H4 (cell line): ENCODE measurements at regions not wholly inside any gene's neighbourhood (a gene's known extent, or its start where the extent isn't known, plus 50 kb on each side); places are given as distances from the start of the nearest gene placed in this dataset.

ENCODE experiments used
- DNase-seq: peaks from one replicate; pipeline ENCODE4 v3.0.0-alpha.2; 2015; ENCODE audit warnings: low spot score

GRCh38 chr15:66848686-66849392 is 146.8 kb downstream of the SMAD6 start:
- DNase-seq = no peak

- no peak for DNase-seq
Observed at GRCh38 chr15:66849393-66849745, 147.3 kb downstream of the SMAD6 start.

- DNase-seq = no peak
Observed at GRCh38 chr15:66849746-66850077, 147.7 kb downstream of the SMAD6 start.

- no peak for DNase-seq
Observed at GRCh38 chr15:66850078-66850991, 148.3 kb downstream of the SMAD6 start.

- DNase-seq = no peak
Observed at GRCh38 chr15:66850996-66851310, 148.9 kb downstream of the SMAD6 start.

DNA sequence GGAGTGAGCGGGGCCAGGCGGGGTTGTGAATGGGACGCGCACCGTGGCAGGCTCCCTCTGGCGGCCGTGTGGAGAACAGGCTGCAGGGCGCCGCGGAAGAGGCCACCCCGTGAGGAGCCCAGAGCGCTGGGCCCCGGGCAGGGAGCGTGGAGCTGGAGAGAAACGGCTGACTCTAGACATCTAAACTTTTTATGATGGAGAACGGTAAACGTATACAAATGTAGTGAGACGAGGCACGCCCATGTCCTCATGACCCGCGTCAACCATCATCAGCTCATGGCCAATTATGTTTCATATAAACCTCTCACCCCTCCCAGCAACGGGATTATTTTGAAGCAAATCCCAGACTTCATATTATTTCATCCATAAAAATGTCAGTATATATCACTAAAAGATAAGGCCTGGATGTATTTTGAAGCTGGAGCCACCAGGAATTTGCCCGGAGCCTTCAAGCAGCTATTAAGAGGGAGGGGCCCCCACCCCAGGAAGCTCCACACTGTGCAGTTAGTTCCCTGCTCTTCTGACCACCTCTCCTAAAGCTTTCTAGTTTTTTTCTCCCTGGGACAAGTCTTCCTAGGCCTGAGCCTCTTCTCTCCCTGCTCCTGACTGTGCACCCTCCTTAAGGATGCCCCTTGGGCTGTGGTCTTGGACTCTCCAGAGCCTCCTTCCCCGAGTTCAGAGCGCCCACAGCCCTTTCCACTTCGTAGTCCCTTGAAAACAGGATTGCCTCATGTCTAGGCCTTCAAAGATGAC is 149.5 kb downstream of the SMAD6 start:
- peak; percentile 77 for DNase-seq

DNA sequence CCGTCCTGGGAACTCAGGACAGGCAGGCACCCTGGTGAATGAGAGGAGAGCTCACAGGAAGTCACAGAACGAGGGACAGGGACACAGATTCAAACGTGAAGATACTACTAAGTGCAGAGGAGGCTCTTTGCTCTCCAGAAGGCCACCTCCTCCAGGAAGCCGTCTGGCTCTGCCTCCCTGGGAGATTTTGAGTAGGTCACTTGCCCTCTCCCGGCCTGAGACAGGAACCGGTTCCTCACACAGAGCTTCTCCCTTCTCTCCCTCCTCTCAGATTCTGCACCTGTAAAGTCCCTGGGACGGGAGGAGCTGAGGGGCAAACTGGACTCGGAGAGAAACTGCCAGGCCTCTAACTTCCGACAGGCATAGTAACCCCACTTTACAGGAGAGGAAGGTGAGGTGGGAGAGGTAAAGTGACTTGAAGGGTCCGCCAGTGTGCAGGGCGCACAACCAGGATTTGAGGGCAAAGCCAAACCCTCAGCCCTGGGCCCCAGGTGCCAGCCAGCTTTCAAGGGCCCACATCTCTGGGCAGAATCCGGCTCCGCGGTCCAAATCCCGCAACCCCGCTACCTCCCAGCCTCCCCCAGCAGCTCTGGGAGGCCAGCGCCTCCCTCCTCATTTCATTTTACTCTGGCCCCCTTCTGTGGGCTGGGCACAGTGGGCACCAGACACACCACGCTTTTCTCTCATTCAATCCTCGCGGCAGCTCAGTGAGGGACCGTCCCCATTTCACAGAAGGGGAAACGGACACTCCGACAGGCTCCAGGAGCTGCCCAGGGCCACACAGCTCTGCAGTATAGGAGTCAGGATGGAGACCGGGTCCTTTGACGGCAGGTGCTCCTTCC is 150.2 kb downstream of the SMAD6 start:
- no peak for DNase-seq

DNA sequence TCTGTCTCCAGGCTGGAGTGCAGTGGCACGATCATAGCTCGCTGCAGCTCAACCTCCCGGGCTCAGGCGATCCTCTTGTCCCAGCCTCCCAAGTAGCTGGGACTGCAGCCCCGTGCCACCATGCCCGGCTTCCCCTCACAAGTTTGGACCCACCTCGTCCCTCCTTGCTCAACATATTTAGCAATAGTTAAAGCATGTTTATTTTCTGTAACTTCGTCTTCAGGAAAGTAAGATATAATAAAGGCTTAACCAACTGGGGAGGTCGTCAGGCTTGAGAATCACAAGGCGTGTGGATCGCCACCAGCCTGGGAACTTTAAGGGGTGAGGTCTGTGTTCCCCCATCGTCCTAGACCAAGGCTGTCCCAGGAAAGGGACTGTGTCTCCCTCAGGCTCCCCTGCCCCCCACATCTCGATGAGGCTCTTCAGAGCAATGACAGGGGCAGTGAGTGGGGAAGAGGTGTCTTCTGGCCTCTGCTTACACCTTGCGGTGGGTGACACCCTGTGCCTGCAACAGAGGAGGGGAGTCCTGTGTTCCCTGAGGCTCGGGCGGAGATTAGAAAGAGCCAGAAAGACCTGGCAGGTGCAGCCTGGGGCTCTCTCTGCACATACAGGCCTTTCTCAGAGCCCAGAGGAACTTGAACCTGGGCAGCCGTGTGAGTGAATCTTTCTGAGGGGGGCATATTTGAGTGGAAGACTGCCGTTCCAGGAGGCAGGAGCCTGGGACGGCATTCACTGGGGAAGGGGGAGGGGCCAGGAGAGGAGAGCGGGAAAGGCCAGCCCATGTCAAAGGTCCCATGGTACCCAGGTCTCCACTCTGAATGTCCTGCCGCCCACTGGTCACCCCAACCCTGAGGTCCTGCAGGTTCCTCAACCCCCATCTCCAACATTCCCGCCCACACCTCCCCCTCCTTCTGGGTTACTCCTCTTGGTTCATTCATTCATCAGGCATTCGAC is 152.3 kb downstream of the SMAD6 start:
- DNase-seq = no peak

DNA sequence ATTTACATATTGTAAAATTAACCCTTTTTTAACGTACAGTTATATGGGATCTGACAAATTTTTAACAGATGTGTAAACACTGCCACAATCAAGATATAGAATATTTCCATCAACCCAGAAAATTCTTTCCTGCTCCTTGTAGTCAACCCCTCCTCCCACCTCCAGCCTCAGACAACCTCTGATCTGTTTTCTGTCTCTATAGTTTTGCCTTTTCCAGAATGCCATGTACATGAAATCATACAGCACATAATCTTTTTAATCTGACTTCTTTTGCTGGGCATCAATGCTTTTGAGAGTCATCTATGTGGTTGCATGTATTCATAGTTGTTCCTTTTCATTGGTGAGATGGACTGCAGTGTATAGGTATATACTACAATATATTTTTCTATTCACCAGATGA is 153.0 kb downstream of the SMAD6 start:
- no peak for DNase-seq

DNA sequence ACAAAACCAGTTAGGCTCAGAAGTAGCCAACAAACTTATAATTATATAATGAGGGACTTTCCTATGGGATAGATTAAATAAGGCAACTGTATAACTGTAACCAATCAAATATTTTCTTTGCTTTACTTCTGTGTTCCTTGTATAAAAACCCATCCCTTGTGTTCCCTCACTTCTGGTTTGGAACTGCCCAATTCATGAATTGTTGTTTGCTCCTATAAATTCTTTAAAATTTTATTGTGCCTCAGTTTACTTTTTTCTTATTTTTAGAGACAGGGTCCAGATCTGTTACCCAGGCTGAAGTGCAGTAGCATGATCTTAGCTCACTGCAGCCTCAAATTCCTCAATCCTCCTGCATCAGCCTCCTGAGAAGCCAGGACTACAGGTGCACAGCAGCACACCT is 155.7 kb downstream of the SMAD6 start:
- no peak for DNase-seq

DNA sequence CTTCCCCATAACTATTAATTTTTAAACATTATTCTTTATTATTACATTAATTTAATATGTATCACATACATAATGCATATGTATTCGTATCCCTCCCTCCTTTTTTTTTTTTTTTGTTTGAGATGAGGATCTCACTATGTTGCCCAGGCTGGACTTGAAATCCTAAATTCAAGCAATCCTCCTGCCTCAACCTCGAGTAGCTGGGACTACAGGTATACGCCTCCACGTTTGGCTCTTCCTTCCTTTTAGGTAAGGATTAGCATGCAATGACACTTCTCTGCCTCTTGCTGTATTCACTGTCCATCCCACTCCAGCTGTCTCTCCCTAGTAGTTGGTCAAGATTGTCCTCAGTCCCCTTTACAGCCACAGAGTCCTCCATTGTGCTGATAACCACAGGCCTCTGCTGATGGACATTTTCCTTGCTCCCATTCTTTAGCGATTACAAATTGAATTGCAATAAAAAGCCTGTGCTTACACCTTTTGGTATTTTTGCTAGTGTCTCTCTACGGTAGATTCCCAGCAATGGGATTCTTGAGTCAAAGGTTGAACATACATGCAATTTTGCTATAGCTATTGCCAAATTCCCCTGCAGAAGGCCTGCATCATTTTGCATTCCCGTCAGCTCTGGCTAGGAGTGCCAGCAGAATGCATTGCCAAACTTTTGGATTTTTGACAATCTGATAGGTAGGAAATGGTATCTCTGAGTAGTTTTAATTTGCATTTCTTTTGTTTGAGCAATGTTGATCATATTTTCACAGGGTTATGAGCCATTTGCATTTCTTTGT is 156.6 kb downstream of the SMAD6 start:
- DNase-seq = no peak

DNA sequence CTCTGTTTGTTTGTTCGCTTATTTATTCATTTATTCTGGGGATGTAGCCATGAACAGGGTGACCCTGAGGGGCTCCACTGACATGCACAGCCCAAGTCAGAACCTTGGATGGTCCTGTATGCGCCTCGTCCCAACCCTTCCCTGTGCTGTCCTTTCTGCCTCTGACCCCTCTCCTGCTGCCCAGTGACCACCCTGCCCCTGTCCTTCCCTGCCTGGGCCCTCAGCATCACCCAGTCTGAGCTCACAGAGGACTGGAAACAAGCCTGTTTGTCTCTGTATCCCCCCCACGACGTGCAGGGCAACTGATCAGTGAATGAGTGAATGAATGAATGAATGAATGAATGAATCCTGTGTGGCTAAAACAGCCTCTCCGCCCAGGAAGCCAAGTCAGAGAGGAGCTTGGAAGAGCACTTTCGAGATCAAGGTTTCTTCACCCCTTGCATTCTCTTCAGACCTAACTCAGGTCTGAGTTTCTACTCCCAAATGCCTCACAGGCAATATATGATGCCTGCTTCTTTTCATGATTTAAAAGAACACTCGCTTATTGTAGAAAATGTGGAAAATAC is 157.7 kb downstream of the SMAD6 start:
- DNase-seq = no peak

- no peak for DNase-seq
Observed at GRCh38 chr15:66860844-66861243, 158.8 kb downstream of the SMAD6 start.

- DNase-seq = no peak
Observed at GRCh38 chr15:66862111-66862939, 160.3 kb downstream of the SMAD6 start.

GRCh38 chr15:66862940-66863335 is 160.9 kb downstream of the SMAD6 start:
- peak; percentile 77 for DNase-seq

GRCh38 chr15:66863390-66864085 is 161.5 kb downstream of the SMAD6 start:
- DNase-seq = no peak

DNA sequence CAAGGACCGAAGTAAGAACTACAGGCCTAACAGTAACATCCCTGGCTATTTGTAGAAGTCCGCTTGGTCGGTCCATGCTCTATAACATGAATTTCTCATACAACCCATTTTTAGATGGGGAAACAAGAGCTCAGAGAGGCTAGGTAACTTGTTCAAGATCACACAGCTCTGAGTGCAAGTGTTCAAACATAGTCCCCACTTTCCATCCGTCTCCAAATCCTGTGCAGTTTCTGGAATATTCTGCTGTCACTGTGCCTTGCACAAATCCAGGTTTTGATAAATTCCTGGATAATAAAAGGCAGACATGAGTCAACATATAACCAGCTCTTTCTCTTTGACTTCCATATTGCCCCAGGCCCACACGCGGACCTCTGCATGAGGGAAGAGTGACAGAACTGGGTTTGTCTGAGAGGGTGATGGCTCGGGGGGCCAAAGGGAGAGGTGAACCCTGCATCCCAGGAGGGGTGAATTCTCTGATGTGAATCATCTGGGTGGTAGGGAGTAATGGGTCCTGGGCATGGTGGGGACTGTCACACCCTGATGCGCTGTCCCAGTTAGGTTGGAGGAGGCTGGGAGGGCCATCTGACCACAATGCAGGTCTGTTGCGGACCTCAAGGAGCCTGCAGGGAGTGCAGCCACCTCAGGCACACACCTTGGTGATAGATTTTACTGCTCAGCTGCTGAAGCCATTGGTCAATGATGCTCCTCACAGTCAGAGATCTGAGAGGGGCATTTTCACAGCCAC is 162.2 kb downstream of the SMAD6 start:
- DNase-seq = peak; percentile 1
